ENCODE measurements at regions not wholly inside any gene's neighbourhood (a gene's known extent, or its start where the extent isn't known, plus 50 kb on each side); places are given as distances from the start of the nearest gene placed in this dataset.
"Not testable (repeated sequence)": the region's sequence is repeated elsewhere in the genome, so short reads cannot be mapped to it uniquely, and the experiment has no call there.

- no peak overlapping the region for H3K4me3 ChIP-seq (replicated peaks in 1 of 2; ENCODE audit: low read depth in 2 of 2, low read length in 2 of 2)
- TF ChIP-seq CTCF (IDR thresholded peaks at IDR 0.05; ENCODE audit: low read depth, low read length): no peak
- DNase-seq (ENCODE audit: low read depth in 2 of 2): no peak
Observed at GRCh38 chr1:178603926-178604325, 91.0 kb downstream of the TEX35 start.

GRCh38 chr1:178606839-178607238, 93.9 kb downstream of the TEX35 start:
- DNase-seq (ENCODE audit: low read depth in 2 of 2): no peak
- no peak for TF ChIP-seq CTCF (IDR thresholded peaks at IDR 0.05; ENCODE audit: low read depth, low read length)
- no peak overlapping the region for H3K4me3 ChIP-seq (replicated peaks in 1 of 2; ENCODE audit: low read depth in 2 of 2, low read length in 2 of 2)

- no peak overlapping the region for H3K4me3 ChIP-seq (replicated peaks in 1 of 2; ENCODE audit: low read depth in 2 of 2, low read length in 2 of 2)
- no peak for TF ChIP-seq CTCF (IDR thresholded peaks at IDR 0.05; ENCODE audit: low read depth, low read length)
- DNase-seq (ENCODE audit: low read depth in 2 of 2): peak; percentile 26 to 42
Observed at GRCh38 chr1:178607718-178608408, 95.0 kb downstream of the TEX35 start.

- no peak overlapping the region for H3K4me3 ChIP-seq (replicated peaks in 1 of 2; ENCODE audit: low read depth in 2 of 2, low read length in 2 of 2)
- no peak for TF ChIP-seq CTCF (IDR thresholded peaks at IDR 0.05; ENCODE audit: low read depth, low read length)
- DNase-seq (ENCODE audit: low read depth in 2 of 2): peak; percentile 83 to 89
Observed at GRCh38 chr1:178609015-178609414, 96.1 kb downstream of the TEX35 start.

GRCh38 chr1:178610690-178611410, 97.9 kb downstream of the TEX35 start:
- not testable (repeated sequence) for H3K4me3 ChIP-seq (replicated peaks in 1 of 2; ENCODE audit: low read depth in 2 of 2, low read length in 2 of 2)
- peak; percentile 81 to 95 for DNase-seq (ENCODE audit: low read depth in 2 of 2)

GRCh38 chr1:178612261-178612660, 99.4 kb downstream of the TEX35 start:
- TF ChIP-seq CTCF (IDR thresholded peaks at IDR 0.05; ENCODE audit: low read depth, low read length): no peak
- peak; percentile 60 to 82 for DNase-seq (ENCODE audit: low read depth in 2 of 2)
- H3K4me3 ChIP-seq (replicated peaks in 1 of 2; ENCODE audit: low read depth in 2 of 2, low read length in 2 of 2): no peak overlapping the region

- DNase-seq (ENCODE audit: low read depth in 2 of 2): peak in 1 of 2 donors; percentile 26
- TF ChIP-seq CTCF (IDR thresholded peaks at IDR 0.05; ENCODE audit: low read depth, low read length): no peak
- H3K4me3 ChIP-seq (replicated peaks in 1 of 2; ENCODE audit: low read depth in 2 of 2, low read length in 2 of 2): no peak overlapping the region
Observed at GRCh38 chr1:178613271-178613945, 100.5 kb downstream of the TEX35 start.

All from cardiac fibroblast (primary cell).